ENCODE measurements at regions not wholly inside any gene's neighbourhood (a gene's known extent, or its start where the extent isn't known, plus 50 kb on each side); places are given as distances from the start of the nearest gene placed in this dataset.

- no peaks in the 10 kb centered on the region for H3K36me3 ChIP-seq (replicated peaks in 1 of 2; ENCODE audit: control insufficient read depth in 1 of 2, insufficient read depth in 2 of 2, low read length in 2 of 2)
- no peaks in the 10 kb centered on the region for H3K79me2 ChIP-seq (ENCODE audit: insufficient read depth, low read length)
- Mint-ChIP-seq H3K9me3 (peaks cover 0 to 2% (median 0%) of the 10 kb centered on the region in 7 donors), H3K27ac (no peak overlapping the region), H3K4me3 (no peak overlapping the region), H3K27me3 (ENCODE audit: low read depth in 3 of 3) (peaks cover 0 to 4% (median 2%) of the 10 kb centered on the region in 3 donors), H3K4me1 (no peaks in the 10 kb centered on the region), H3K36me3 (no peaks in the 10 kb centered on the region)
- DNase-seq: no peak
- H3K4me1 ChIP-seq (ENCODE audit: control insufficient read depth in 1 of 2, insufficient read depth in 2 of 2, low read length in 2 of 2): no peaks in the 10 kb centered on the region
- no peak overlapping the region for H3K9ac ChIP-seq (ENCODE audit: insufficient read depth, low read length, poor library complexity, severe bottlenecking)
- H3K27ac ChIP-seq (ENCODE audit: low read depth in 1 of 2, low read length in 2 of 2): no peak overlapping the region
- intact Hi-C loops (cut with micrococcal nuclease): no loop called here
- TF ChIP-seq CTCF (IDR thresholded peaks at IDR 0.05): no peak
- no peak overlapping the region for H3K4me2 ChIP-seq (replicated peaks; ENCODE audit: extremely low read depth, low read length, poor library complexity, severe bottlenecking)
- 94% methylated on average over 2 of the region's 6 CpGs for WGBS (ENCODE audit: insufficient coverage)
- no peaks in the 10 kb centered on the region for H4K20me1 ChIP-seq (ENCODE audit: insufficient read depth, low read length)
- H2AFZ ChIP-seq (ENCODE audit: insufficient read depth, low read depth, low read length, poor library complexity, severe bottlenecking): no peak overlapping the region
- H3K9me3 ChIP-seq (replicated peaks in 1 of 2; ENCODE audit: control insufficient read depth in 1 of 2, insufficient read depth in 1 of 2, low read length in 2 of 2): no peaks in the 10 kb centered on the region
- H3K4me3 ChIP-seq (replicated peaks in 1 of 3; ENCODE audit: low read depth in 2 of 3, low read length in 3 of 3): no peak overlapping the region
- no peaks in the 10 kb centered on the region for H3K27me3 ChIP-seq (ENCODE audit: control insufficient read depth in 2 of 2, insufficient read depth in 2 of 2, low read length in 2 of 2)
Observed at GRCh38 chr20:22257912-22258311, 326.5 kb downstream of the FOXA2 start.

GRCh38 chr20:22248051-22248667 lies 336.2 kb downstream of the FOXA2 start:
- Histone ChIP-seq H3K79me2 (ENCODE audit: insufficient read depth, low read length) (no peaks in the 10 kb centered on the region), H3K4me2 (replicated peaks; ENCODE audit: extremely low read depth, low read length, poor library complexity, severe bottlenecking) (no peak overlapping the region), H3K36me3 (replicated peaks in 1 of 2; ENCODE audit: control insufficient read depth in 1 of 2, insufficient read depth in 2 of 2, low read length in 2 of 2) (no peaks in the 10 kb centered on the region), H3K9me3 (replicated peaks in 1 of 2; ENCODE audit: control insufficient read depth in 1 of 2, insufficient read depth in 1 of 2, low read length in 2 of 2) (no peaks in the 10 kb centered on the region), H3K27me3 (ENCODE audit: control insufficient read depth in 2 of 2, insufficient read depth in 2 of 2, low read length in 2 of 2) (no peaks in the 10 kb centered on the region), H3K9ac (ENCODE audit: insufficient read depth, low read length, poor library complexity, severe bottlenecking) (no peak overlapping the region), H4K20me1 (ENCODE audit: insufficient read depth, low read length) (no peaks in the 10 kb centered on the region), H3K27ac (ENCODE audit: low read depth in 1 of 2, low read length in 2 of 2) (no peak overlapping the region), H3K4me3 (replicated peaks in 1 of 3; ENCODE audit: low read depth in 2 of 3, low read length in 3 of 3) (no peak overlapping the region), H3K4me1 (ENCODE audit: control insufficient read depth in 1 of 2, insufficient read depth in 2 of 2, low read length in 2 of 2) (no peaks in the 10 kb centered on the region), H2AFZ (ENCODE audit: insufficient read depth, low read depth, low read length, poor library complexity, severe bottlenecking) (no peak overlapping the region)
- no peak overlapping the region for H3K27ac Mint-ChIP-seq
- WGBS (ENCODE audit: insufficient coverage): 43% methylated on average over 4 of the region's 5 CpGs
- peaks cover 0 to 3% (median 2%) of the 10 kb centered on the region in 3 donors for H3K27me3 Mint-ChIP-seq (ENCODE audit: low read depth in 3 of 3)
- H3K4me3 Mint-ChIP-seq: no peak overlapping the region
- no peak for DNase-seq
- no peaks in the 10 kb centered on the region for H3K9me3 Mint-ChIP-seq
- H3K36me3 Mint-ChIP-seq: no peaks in the 10 kb centered on the region
- intact Hi-C loops (cut with micrococcal nuclease): no loop called here
- no peaks in the 10 kb centered on the region for H3K4me1 Mint-ChIP-seq
- peak; percentile 9 for TF ChIP-seq CTCF (IDR thresholded peaks at IDR 0.05)

Measured in CD14-positive monocyte (primary cell).